A673 (cell line): ENCODE measurements at regions not wholly inside any gene's neighbourhood (a gene's known extent, or its start where the extent isn't known, plus 50 kb on each side); places are given as distances from the start of the nearest gene placed in this dataset.
"Not testable (repeated sequence)": the region's sequence is repeated elsewhere in the genome, so short reads cannot be mapped to it uniquely, and the experiment has no call there.

Experiments
- BruUV-seq: library from RNA; stranded (reverse); fragments of 400-500 nt; replicated peaks from 2 replicates; lab custom pipeline; 2021; lab: Mats Ljungman, UMichigan
- CTCF ChIA-PET: fragments of 300-600 bp; sonication (Branson Sonifier 250); formaldehyde crosslinking; loops from one replicate; lab custom pipeline; 2022; ENCODE audit warnings: antibody characterized with exemption; lab: Charles Lee
- POLR2A ChIA-PET: fragments of 300-600 bp; sonication (Branson Sonifier 250); formaldehyde crosslinking; loops from one replicate; lab custom pipeline; 2022; ENCODE audit warnings: antibody characterized with exemption; ENCODE audit not compliant: low non-redundant PET; lab: Charles Lee
- DNase-seq: peaks from one replicate; pipeline ENCODE4 v3.0.0-alpha.2; 2015; ENCODE audit warnings: low spot score
- H3K27ac ChIP-seq: fragments of 200-600 bp; sonication (generic); 2 replicates; pipeline ENCODE4 v1.5.1; 2016; ENCODE audit warnings: mixed run types, low read depth, mild to moderate bottlenecking, mixed read lengths, antibody characterized with exemption, low read length; ENCODE audit not compliant: poor library complexity, severe bottlenecking
- H3K27me3 ChIP-seq: fragments of 200-600 bp; sonication (generic); replicated peaks from 2 replicates; pipeline ENCODE4 v1.6.1; 2017; ENCODE audit warnings: mixed run types, low read depth, mild to moderate bottlenecking, mixed read lengths, antibody characterized with exemption, low read length; ENCODE audit not compliant: insufficient read depth, poor library complexity
- H3K36me3 ChIP-seq: fragments of 200-600 bp; sonication (generic); 2 replicates; pipeline ENCODE4 v1.6.1; 2016; ENCODE audit warnings: mixed run types, mild to moderate bottlenecking, mixed read lengths, antibody characterized with exemption, low read length; ENCODE audit not compliant: insufficient read depth, poor library complexity, severe bottlenecking
- H3K4me1 ChIP-seq: fragments of 200-600 bp; sonication (generic); 2 replicates; pipeline ENCODE4 v1.6.1; 2017; ENCODE audit warnings: mixed run types, mild to moderate bottlenecking, mixed read lengths, antibody characterized with exemption, low read length; ENCODE audit not compliant: insufficient read depth, poor library complexity, severe bottlenecking
- H3K4me3 ChIP-seq: fragments of 200-600 bp; sonication (generic); 2 replicates; pipeline ENCODE4 v1.5.1; 2016; ENCODE audit warnings: low read depth, mixed run types, mild to moderate bottlenecking, mixed read lengths, low read length; ENCODE audit not compliant: poor library complexity, severe bottlenecking
- H3K9me3 ChIP-seq: fragments of 200-600 bp; sonication (generic); 2 replicates; pipeline ENCODE4 v1.6.1; 2016; ENCODE audit warnings: mixed run types, low read depth, mild to moderate bottlenecking, mixed read lengths, antibody characterized with exemption, low read length; ENCODE audit not compliant: poor library complexity, severe bottlenecking
- CTCF ChIP-seq: fragments of 300-800, 200-600 bp; sonication (generic); conservative IDR thresholded peaks from 2 replicates; pipeline ENCODE4 v1.5.1; 2017; ENCODE audit warnings: low read depth, mild to moderate bottlenecking, antibody characterized with exemption, low read length, moderate library complexity, mixed read lengths
- EZH2 ChIP-seq: fragments of 200-600 bp; sonication (generic); IDR thresholded peaks from 2 replicates; pipeline ENCODE4 v1.6.1; 2017; ENCODE audit warnings: borderline replicate concordance, low read depth, mild to moderate bottlenecking, mixed read lengths, antibody characterized with exemption, low read length; ENCODE audit not compliant: poor library complexity, severe bottlenecking
- intact Hi-C: fragments of 100-400 bp; cut with micrococcal nuclease; formaldehyde crosslinking; loops from one replicate; pipeline ENCODE4 v1.10.0; 2022; ENCODE audit not compliant: unreplicated experiment

GRCh38 chr21:14883351-14883750 is 181.4 kb downstream of the NRIP1 start:
- no peaks in the 10 kb centered on the region for H3K27me3 ChIP-seq
- H3K4me1 ChIP-seq = no peaks in the 10 kb centered on the region
- DNase-seq = no peak
- BruUV-seq = no TSS peak
- H3K9me3 ChIP-seq = no peaks in the 10 kb centered on the region
- intact Hi-C loops = no loop called here
- H3K36me3 ChIP-seq = no peaks in the 10 kb centered on the region
- H3K27ac ChIP-seq = no peak overlapping the region
- TF ChIP-seq EZH2 = no peak
- no peak for TF ChIP-seq CTCF
- ChIA-PET CTCF (no interaction called here), POLR2A (no interaction called here)
- H3K4me3 ChIP-seq = no peak overlapping the region

- POLR2A ChIA-PET, BruUV-seq, intact Hi-C loops, CTCF ChIA-PET, DNase-seq, H3K4me1 ChIP-seq, H3K9me3 ChIP-seq, H3K4me3 ChIP-seq, H3K36me3 ChIP-seq, H3K27me3 ChIP-seq, H3K27ac ChIP-seq: not testable (repeated sequence)
These were observed 182.3 kb downstream of the NRIP1 start for GRCh38 chr21:14882545-14882944.

- ChIA-PET POLR2A (no interaction called here), CTCF (no interaction called here)
- Histone ChIP-seq H3K9me3 (no peaks in the 10 kb centered on the region), H3K4me3 (no peak overlapping the region), H3K27me3 (no peaks in the 10 kb centered on the region), H3K27ac (no peak overlapping the region), H3K36me3 (no peaks in the 10 kb centered on the region), H3K4me1 (no peaks in the 10 kb centered on the region)
- no peak for TF ChIP-seq CTCF
- TF ChIP-seq EZH2 = no peak
- DNase-seq = peak; percentile 18
- BruUV-seq = no TSS peak
- intact Hi-C loops = no loop called here
These were observed 182.8 kb downstream of the NRIP1 start for GRCh38 chr21:14881863-14882499.

GRCh38 chr21:14880922-14881321 is 183.9 kb downstream of the NRIP1 start:
- no TSS peak for BruUV-seq
- Histone ChIP-seq H3K27me3 (no peaks in the 10 kb centered on the region), H3K36me3 (no peaks in the 10 kb centered on the region), H3K4me3 (no peak overlapping the region), H3K9me3 (no peaks in the 10 kb centered on the region), H3K27ac (no peak overlapping the region), H3K4me1 (no peaks in the 10 kb centered on the region)
- TF ChIP-seq CTCF (no peak), EZH2 (no peak)
- POLR2A ChIA-PET = interaction anchor here (0.7 kb wide), 1 partner anchor 665 kb away, joined by 4 read pairs; the partner anchor contains the start of gene RBM11
- DNase-seq = no peak
- CTCF ChIA-PET = no interaction called here
- intact Hi-C loops = no loop called here
